HK-2 (cell line): ENCODE measurements at regions not wholly inside any gene's neighbourhood (a gene's known extent, or its start where the extent isn't known, plus 50 kb on each side); places are given as distances from the start of the nearest gene placed in this dataset.

ENCODE experiments used
- DNase-seq: peaks from one replicate; pipeline ENCODE4 v3.0.0-alpha.2; 2018; ENCODE audit not compliant: unreplicated experiment

GRCh38 chr3:194836661-194837060 lies 151.0 kb downstream of the FAM43A start:
- DNase-seq = no peak

GRCh38 chr3:194837457-194838127 lies 151.9 kb downstream of the FAM43A start:
- DNase-seq = no peak

DNA sequence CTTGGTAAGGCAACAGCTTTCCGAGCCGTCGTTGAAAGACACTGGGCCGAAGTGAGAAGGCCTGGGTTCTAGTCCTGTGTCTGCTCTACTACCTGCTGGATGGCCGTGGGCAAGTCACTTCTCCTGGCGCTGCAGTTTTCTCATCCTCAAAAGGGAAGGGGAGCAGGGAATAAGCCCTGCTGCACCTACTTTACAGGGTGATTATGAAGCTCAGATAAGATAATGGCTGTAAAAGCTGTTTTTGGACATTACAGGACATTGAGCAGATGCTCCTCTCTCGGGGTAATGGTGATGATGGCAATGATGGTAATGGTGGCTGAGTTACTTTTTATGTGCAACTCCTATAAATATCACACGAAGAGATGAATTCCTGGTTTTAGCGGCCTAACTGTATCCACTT lies 152.6 kb downstream of the FAM43A start:
- no peak for DNase-seq

DNA sequence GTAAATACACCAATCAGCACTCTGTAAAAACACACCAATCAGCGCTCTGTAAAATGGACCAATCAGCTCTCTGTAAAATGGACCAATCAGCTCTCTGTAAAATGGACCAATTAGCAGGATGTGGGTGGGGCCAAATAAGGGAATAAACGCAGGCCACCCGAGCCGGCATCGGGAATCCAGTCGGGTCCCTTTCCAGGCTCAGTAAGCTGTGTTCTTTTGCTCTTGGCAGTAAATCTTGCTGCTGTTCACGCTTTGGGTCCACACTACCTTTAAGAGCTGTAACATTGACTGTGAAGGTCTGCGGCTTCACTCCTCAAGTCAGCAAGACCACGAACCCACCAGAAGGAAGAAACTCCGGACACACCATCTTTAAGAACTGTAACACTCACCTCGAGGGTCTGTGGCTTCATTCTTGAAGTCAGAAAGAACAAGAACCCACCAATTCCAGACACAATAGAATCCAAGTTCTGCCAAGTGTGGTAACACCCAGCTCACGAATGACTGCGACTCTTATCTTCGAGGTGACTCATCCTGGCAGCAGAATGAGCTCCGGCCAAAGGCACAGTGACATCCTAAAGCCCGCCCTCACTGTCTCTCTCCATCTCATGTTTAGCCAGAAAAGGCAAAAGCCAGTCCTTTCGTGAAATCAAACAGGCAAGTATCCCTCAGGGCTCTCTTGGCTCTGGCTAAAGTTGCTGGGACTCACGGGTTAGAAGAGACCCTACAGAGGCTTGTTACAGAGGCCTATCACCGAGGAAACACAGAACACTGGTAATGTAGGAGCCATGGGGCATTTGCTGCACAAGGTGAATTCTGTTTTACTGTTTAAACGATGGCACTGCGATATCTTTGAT lies 155.2 kb downstream of the FAM43A start:
- no peak for DNase-seq

DNA sequence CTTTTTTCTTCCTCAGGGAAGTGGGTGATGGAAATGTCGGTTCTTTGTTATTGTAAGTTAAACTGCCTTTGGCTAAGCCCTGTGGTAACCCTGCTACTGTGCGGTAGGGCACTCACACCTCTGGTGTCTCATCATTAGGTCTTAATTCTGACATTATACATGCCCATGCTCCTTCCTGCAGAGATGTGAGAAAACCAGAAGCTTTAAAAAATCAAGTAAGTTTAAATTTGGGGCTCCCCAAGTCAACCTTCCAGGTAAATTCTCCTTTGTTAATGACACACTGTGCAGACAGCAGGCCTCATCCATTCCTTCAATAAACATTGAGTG lies 155.8 kb downstream of the FAM43A start:
- DNase-seq = no peak

GRCh38 chr3:194843556-194843955 lies 157.9 kb downstream of the FAM43A start:
- no peak for DNase-seq

DNA sequence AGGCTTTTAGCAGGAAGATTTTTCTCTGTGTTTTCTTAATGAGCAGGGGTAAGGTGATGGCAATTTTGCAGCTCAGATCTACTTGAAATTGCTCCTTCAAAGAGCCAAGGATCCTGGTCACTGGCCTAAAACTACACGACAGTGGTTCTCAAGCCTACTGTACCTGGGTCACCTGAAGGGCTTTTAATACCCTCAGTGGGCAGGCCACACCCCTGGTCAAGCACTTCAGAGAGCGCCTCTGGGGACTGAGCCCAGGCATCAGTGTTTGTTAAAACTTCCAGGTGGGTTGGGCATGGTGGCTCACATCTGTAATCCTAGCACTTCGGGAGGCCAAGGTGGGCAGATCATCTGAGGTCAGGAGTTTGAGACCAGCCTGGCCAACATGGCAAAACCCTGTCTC lies 158.4 kb downstream of the FAM43A start:
- no peak for DNase-seq

- no peak for DNase-seq
Measured at GRCh38 chr3:194849166-194849875, 163.6 kb downstream of the FAM43A start.

DNA sequence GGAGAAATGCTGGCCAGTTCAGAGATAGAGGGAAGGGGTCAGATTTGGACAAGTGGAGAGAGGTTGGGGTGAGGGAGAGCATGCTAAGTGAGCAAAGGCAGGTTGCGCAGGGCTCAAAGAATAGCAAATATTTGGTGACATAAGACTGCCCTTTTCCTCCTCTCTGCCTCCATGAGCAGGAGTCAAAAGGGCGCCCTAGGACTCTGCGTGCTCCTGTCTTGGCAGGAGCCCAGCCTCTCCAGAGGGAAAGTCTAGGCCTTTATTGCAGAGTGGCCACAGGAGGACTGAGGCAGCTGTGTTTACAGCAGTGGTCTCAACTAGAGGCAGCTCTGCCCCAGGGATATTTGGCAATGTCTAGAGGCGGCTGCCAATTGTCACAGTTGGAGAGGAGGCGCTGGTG lies 165.6 kb downstream of the FAM43A start:
- no peak for DNase-seq

GRCh38 chr3:194851941-194852340 lies 166.3 kb downstream of the FAM43A start:
- no peak for DNase-seq

- no peak for DNase-seq
Measured at GRCh38 chr3:194852345-194852744, 166.7 kb downstream of the FAM43A start.

DNA sequence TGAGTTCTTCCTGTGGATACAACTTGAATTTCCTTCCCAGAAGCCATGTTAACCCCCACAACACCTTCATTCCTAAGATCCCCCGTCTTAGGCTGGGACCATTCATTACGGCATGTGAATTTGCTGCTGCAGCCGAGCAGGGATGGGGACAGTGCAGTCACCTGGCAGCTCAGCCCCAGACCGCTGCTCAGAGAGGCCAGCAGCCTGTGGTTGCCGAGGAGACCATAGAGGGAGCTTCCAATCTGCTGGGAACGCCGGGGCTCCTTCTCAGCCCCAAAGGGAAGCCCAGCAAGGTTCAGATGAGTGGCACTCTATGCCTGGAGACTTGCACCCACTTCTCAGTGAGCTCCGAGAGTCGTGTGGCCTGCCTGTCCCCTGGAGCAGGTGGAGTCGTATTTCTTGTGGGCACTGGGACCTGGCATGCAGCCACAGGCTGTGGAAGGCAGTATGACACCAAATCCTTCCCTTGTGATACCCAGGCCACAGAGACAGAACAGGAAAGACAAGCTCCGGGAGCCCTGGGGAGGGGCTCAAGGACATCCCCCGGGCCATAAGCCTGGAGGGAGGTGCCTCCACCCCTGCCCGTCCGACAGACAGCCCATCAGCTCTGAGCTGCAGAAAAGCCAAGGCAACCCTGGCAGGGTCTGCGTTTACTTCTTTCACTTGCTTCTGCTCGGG lies 167.3 kb downstream of the FAM43A start:
- no peak for DNase-seq

DNA sequence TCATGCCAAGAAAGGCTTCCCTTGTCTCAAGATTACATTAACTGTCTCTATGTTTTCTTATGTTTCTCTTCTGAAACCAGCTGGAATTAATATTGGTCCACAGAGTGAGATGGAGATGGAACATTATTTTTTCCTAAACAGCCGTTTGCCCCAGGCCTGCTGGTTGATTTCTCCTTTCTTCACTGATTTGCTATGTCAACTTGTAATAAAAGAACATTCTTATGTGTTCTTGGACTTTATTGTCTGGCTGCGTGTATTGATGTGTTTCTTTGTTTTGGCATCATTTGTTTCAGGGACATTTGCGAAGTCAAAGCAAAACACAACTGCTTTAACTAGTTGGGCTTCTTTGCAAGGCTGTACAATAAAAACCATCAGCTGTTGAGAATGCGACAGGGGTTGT lies 168.5 kb downstream of the FAM43A start:
- DNase-seq = no peak

DNA sequence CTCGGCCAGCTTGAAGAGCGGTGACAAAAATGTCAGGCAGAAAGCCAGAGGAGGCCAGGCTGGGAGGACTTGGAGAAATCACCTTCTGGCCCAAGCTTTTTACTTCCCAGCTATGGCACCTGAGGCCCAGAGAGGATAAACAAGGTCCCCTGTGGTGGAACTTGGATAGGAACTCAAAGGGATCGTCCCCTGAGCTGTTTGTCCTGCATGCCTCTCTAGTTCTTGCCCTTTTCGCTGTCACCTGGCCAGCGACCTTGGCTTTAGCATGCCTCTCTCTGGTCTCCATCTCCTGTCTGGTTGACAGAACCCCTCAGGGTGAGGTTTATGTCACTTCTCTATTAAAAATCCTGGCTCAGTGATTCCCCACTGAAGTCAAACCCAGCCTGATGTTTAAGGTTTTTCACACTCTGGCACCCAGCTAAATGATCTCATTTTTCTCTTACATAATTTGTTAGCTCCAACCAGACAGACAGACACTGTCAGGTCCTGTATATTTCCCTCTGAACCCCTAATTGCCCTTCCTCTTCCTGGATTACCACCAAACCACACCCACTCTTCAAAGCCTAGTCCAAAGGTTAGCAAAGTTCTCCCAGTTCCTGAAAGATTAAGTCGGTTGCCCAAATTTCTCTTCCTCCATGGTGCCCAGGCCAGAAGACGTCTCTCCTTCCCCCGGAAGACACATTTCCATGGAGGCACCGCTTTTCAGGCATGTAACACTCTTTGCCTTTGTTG lies 169.1 kb downstream of the FAM43A start:
- no peak for DNase-seq

GRCh38 chr3:194856296-194856695 lies 170.6 kb downstream of the FAM43A start:
- no peak for DNase-seq

- no peak for DNase-seq
Measured at GRCh38 chr3:194857469-194858113, 171.9 kb downstream of the FAM43A start.

- DNase-seq = no peak
Measured at GRCh38 chr3:194858382-194858781, 172.7 kb downstream of the FAM43A start.

GRCh38 chr3:194860725-194861124 lies 175.0 kb downstream of the FAM43A start:
- no peak for DNase-seq

- no peak for DNase-seq
Measured at GRCh38 chr3:194861375-194861774, 175.7 kb downstream of the FAM43A start.

DNA sequence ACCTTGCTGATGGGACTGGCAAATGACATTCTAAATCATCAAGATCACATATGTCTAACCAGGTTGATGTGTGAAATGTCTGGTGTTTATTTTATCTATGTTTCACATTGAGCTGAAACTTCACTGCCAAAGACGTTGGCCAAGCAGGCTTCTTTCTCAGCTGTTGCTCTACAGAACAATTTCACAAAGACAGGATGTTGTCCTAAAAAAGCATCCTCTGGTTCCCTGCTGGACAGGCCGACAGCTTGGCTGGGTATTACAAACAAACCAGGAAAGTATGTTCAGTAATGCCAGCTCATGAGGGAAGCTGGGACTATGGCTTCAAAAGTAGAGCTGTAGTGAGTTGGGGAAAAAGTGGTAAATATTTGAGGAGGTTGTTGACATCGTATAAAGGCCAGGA lies 179.4 kb downstream of the FAM43A start:
- no peak for DNase-seq

DNA sequence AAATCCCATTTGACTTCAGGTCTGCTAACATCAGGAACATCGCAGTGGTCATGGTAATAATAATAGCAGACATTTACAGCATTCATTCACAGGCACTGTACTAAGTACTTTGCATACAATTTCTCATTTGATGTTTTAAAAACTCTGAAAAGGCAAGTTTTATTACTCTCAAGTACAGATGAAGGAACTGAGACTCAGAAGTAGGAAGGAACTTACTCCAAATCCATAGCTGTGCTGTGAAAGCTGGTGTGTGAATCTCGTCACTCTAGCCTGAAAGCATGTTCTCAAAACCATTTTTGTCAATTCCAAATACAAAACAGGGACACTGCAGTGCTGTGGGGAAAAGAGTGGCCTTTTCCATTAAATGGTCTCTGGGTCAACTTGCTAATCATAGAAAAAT lies 179.9 kb downstream of the FAM43A start:
- DNase-seq = no peak
